HCT116 (cell line): ENCODE measurements at regions not wholly inside any gene's neighbourhood (a gene's known extent, or its start where the extent isn't known, plus 50 kb on each side); places are given as distances from the start of the nearest gene placed in this dataset.

Experiments used
- ATAC-seq: fragments of 200-7000 bp; cut with Tn5 transposase; 2 replicates; pipeline ENCODE4 v1.9.1; 2020; ENCODE audit warnings: mild to moderate bottlenecking, moderate library complexity
- BruUV-seq: library from RNA; stranded (reverse); fragments of 400-500 nt; replicated peaks from 2 replicates; lab custom pipeline; 2021; lab: Mats Ljungman, UMichigan
- CTCF ChIA-PET: fragments of 300-600 bp; sonication (Branson Sonifier 250); formaldehyde crosslinking; loops from one replicate; lab custom pipeline; 2021; ENCODE audit warnings: antibody characterized with exemption; lab: Charles Lee
- POLR2A ChIA-PET: fragments of 300-600, 350-600 bp; sonication (Branson Sonifier 250); formaldehyde crosslinking; loops from one replicate; lab custom pipeline; 2021; ENCODE audit warnings: antibody characterized with exemption; lab: Charles Lee
- RAD21 ChIA-PET, 2 experiments: fragments of 300-600 bp; sonication (Branson Sonifier 250); formaldehyde crosslinking; loops; one replicate each; lab custom pipeline; 2023; ENCODE audit warnings: low total read pairs in 2 of 2; ENCODE audit not compliant: uncharacterized antibody in 2 of 2, unreplicated experiment in 2 of 2, low non-redundant PET in 1 of 2; lab: Charles Lee
- DNase-seq: peaks from one replicate; pipeline ENCODE4 v3.0.0-alpha.2; 2010; ENCODE audit warnings: low read depth, low spot score
- H2AFZ ChIP-seq: fragments of 200-600 bp; shearing (Covaris generic), sonication (generic); 2 replicates; pipeline ENCODE4 v1.6.1; 2017; ENCODE audit warnings: low read depth, mixed run types, mixed read lengths, antibody characterized with exemption, low read length; ENCODE audit not compliant: poor library complexity, severe bottlenecking
- H3K27ac ChIP-seq: 2 replicates; pipeline ENCODE4 v1.5.1; 2012; ENCODE audit warnings: low read depth, low read length
- H3K27me3 ChIP-seq: fragments of 200-600 bp; sonication (generic); 2 replicates; pipeline ENCODE4 v1.6.1; 2016; ENCODE audit warnings: mixed run types, low read length, mixed read lengths; ENCODE audit not compliant: insufficient read depth
- H3K36me3 ChIP-seq, 2 experiments: fragments of 200-500 bp in 1 of 2; fragments of 200-600 bp in 1 of 2; sonication (Bioruptor generic) in 1 of 2; sonication (generic) in 1 of 2; 2 replicates each; pipeline versions ENCODE4 v1.5.1 to v1.6.1; 2014 to 2016; ENCODE audit warnings: low read length in 2 of 2, inconsistent platforms in 1 of 2, mixed read lengths in 1 of 2, mixed run types in 1 of 2; ENCODE audit not compliant: insufficient read depth in 2 of 2, control insufficient read depth in 1 of 2
- H3K4me1 ChIP-seq, 2 experiments: fragments of 200-600 bp in 1 of 2; sonication (generic) in 1 of 2; 2 replicates each; pipeline versions ENCODE4 v1.5.1 to v1.6.1; 2012 to 2017; ENCODE audit warnings: low read length in 2 of 2, inconsistent platforms in 1 of 2, mild to moderate bottlenecking in 1 of 2, mixed read lengths in 1 of 2, mixed run types in 1 of 2, moderate library complexity in 1 of 2; ENCODE audit not compliant: insufficient read depth in 2 of 2, control insufficient read depth in 1 of 2
- H3K4me2 ChIP-seq: fragments of 200-600 bp; sonication (generic); 2 replicates; pipeline ENCODE4 v1.6.1; 2017; ENCODE audit warnings: mixed run types, low read length, mixed read lengths
- H3K4me3 ChIP-seq, 2 experiments: fragments of 200-600 bp in 1 of 2; sonication (generic) in 1 of 2; replicated peaks in 1 of 2; 2 replicates each; pipeline ENCODE4 v1.5.1; 2011 to 2016; ENCODE audit warnings: low read length in 2 of 2, control low read depth in 1 of 2, low read depth in 1 of 2, mild to moderate bottlenecking in 1 of 2, mixed read lengths in 1 of 2, mixed run types in 1 of 2
- H3K79me2 ChIP-seq: fragments of 200-600 bp; sonication (generic); 2 replicates; pipeline ENCODE4 v1.6.1; 2017; ENCODE audit warnings: mild to moderate bottlenecking, mixed run types, low read length, moderate library complexity, mixed read lengths; ENCODE audit not compliant: insufficient read depth
- H3K9ac ChIP-seq: fragments of 200-600 bp; sonication (generic); 2 replicates; pipeline ENCODE4 v1.6.1; 2016; ENCODE audit warnings: low read length, mixed read lengths
- H3K9me2 ChIP-seq: fragments of 200-600 bp; sonication (generic), shearing (Covaris generic); 2 replicates; pipeline ENCODE4 v1.6.1; 2017; ENCODE audit warnings: mixed run types, mild to moderate bottlenecking, moderate library complexity; ENCODE audit not compliant: insufficient read depth
- H3K9me3 ChIP-seq, 2 experiments: fragments of 200-500 bp in 1 of 2; fragments of 200-600 bp in 1 of 2; sonication (Bioruptor generic) in 1 of 2; sonication (generic) in 1 of 2; 2 replicates each; pipeline ENCODE4 v1.6.1; 2014 to 2017; ENCODE audit warnings: low read length in 2 of 2, mixed read lengths in 2 of 2, inconsistent platforms in 1 of 2, low read depth in 1 of 2, mild to moderate bottlenecking in 1 of 2, mixed run types in 1 of 2, moderate library complexity in 1 of 2; ENCODE audit not compliant: control insufficient read depth in 1 of 2, insufficient read depth in 1 of 2
- H4K20me1 ChIP-seq: fragments of 200-600 bp; sonication (generic), shearing (Covaris generic); 2 replicates; pipeline ENCODE4 v1.6.1; 2017; ENCODE audit warnings: mixed run types, mild to moderate bottlenecking, moderate library complexity; ENCODE audit not compliant: insufficient read depth
- CEBPB ChIP-seq: IDR thresholded peaks from 2 replicates; pipeline ENCODE4 v1.6.1; 2012; ENCODE audit warnings: low read depth
- EGR1 ChIP-seq: IDR thresholded peaks from 2 replicates; pipeline ENCODE4 v1.6.1; 2012; ENCODE audit warnings: low read depth
- ELF1 ChIP-seq: IDR thresholded peaks from 2 replicates; pipeline ENCODE4 v1.6.1; 2012; ENCODE audit warnings: low read depth, borderline replicate concordance
- EZH2 ChIP-seq: fragments of 200-600 bp; sonication (generic); IDR thresholded peaks from 2 replicates; pipeline ENCODE4 v1.6.1; 2017; ENCODE audit warnings: antibody characterized with exemption, mixed run types
- EZH2phosphoT487 ChIP-seq: fragments of 200-600 bp; IDR thresholded peaks from 2 replicates; pipeline ENCODE4 v1.6.1; 2018; ENCODE audit warnings: antibody characterized with exemption, borderline replicate concordance
- JUND ChIP-seq: IDR thresholded peaks from 2 replicates; pipeline ENCODE4 v1.6.1; 2012
- POLR2A ChIP-seq: IDR thresholded peaks from 2 replicates; pipeline ENCODE4 v1.7.0; 2011; ENCODE audit warnings: borderline replicate concordance; ENCODE audit not compliant: insufficient read depth, insufficient read length; ENCODE audit errors: extremely low read depth
- POLR2AphosphoS5 ChIP-seq: IDR thresholded peaks from 2 replicates; pipeline ENCODE4 v1.6.1; 2011; ENCODE audit warnings: mild to moderate bottlenecking, low read depth, low read length, moderate library complexity
- RAD21 ChIP-seq: IDR thresholded peaks from 2 replicates; pipeline ENCODE4 v1.6.1; 2012; ENCODE audit warnings: low read depth, mild to moderate bottlenecking
- REST ChIP-seq: IDR thresholded peaks from 2 replicates; pipeline ENCODE4 v1.6.1; 2012; ENCODE audit warnings: low read depth
- SIN3A ChIP-seq: IDR thresholded peaks from 2 replicates; pipeline ENCODE4 v1.6.1; 2012; ENCODE audit warnings: low read depth
- SP1 ChIP-seq: IDR thresholded peaks from 2 replicates; pipeline ENCODE4 v1.6.1; 2012; ENCODE audit warnings: low read depth
- SRF ChIP-seq: IDR thresholded peaks from 2 replicates; pipeline ENCODE4 v1.6.1; 2012; ENCODE audit warnings: low read depth
- ZFX ChIP-seq: fragments of 450-650 bp; IDR thresholded peaks from 2 replicates; pipeline ENCODE4 v1.6.1; 2017
- ZNF274 ChIP-seq: fragments of 200-500 bp; sonication (Bioruptor generic); IDR thresholded peaks from 2 replicates; pipeline ENCODE4 v1.6.1; 2014; ENCODE audit warnings: mild to moderate bottlenecking, low read depth, low read length, inconsistent platforms
- intact Hi-C: fragments of 100-400 bp; cut with micrococcal nuclease; formaldehyde crosslinking; loops from 2 replicates; pipeline ENCODE4 v1.10.0; 2022
- TF ChIP-seq, protein P1 (sequence below): IDR thresholded peaks from 2 replicates; pipeline ENCODE4 v1.6.1; 2012
- TF ChIP-seq, protein P2 (sequence below): IDR thresholded peaks from 2 replicates; pipeline ENCODE4 v1.6.1; 2012
- TF ChIP-seq, protein P3 (sequence below): IDR thresholded peaks from 2 replicates; pipeline ENCODE4 v1.6.1; 2011; ENCODE audit warnings: mild to moderate bottlenecking, low read length, moderate library complexity; ENCODE audit not compliant: insufficient replicate concordance; ENCODE audit errors: extremely low read depth
- TF ChIP-seq, protein P4 (sequence below), 3 experiments: fragments of 200-600 bp in 1 of 3; sonication (generic) in 1 of 3; IDR thresholded peaks in 2 of 3; conservative IDR thresholded peaks in 1 of 3; 2 replicates each; pipeline ENCODE4 v1.5.1; 2012 to 2017; ENCODE audit warnings: low read depth in 2 of 3, low read length in 2 of 3, antibody characterized with exemption in 1 of 3, borderline replicate concordance in 1 of 3, control low read depth in 1 of 3, mild to moderate bottlenecking in 1 of 3, mixed read lengths in 1 of 3, mixed run types in 1 of 3, moderate library complexity in 1 of 3; ENCODE audit not compliant: insufficient read depth in 1 of 3

GRCh38 chr1:4421986-4422385 lies 232.4 kb upstream of the AJAP1 start:
- Histone ChIP-seq H3K79me2 (no peaks in the 10 kb centered on the region), H3K9me3 (peaks cover 0 to 4% of the 10 kb centered on the region in 2 experiments; a peak in 1 of 4 replicates), H3K4me1 (no peaks in the 10 kb centered on the region), H3K36me3 (no peaks in the 10 kb centered on the region), H3K4me3 (no peak overlapping the region), H2AFZ (no peak overlapping the region), H4K20me1 (no peaks in the 10 kb centered on the region), H3K27ac (no peak overlapping the region), H3K9ac (no peak overlapping the region), H3K4me2 (no peak overlapping the region), H3K27me3 (no peaks in the 10 kb centered on the region), H3K9me2 (no peaks in the 10 kb centered on the region)
- BruUV-seq, result no TSS peak
- no peak for ATAC-seq
- CTCF ChIA-PET, result no interaction called here
- no peak for TF ChIP-seq SIN3A
- no peak for TF ChIP-seq POLR2AphosphoS5
- TF ChIP-seq ZFX, result no peak
- no peak for TF ChIP-seq EGR1
- TF ChIP-seq JUND, result no peak
- TF ChIP-seq SRF, result no peak
- no peak for TF ChIP-seq ELF1
- TF ChIP-seq RAD21, result no peak
- TF ChIP-seq ZNF274, result no peak
- no peak for TF ChIP-seq EZH2phosphoT487
- TF ChIP-seq, protein P1, sequence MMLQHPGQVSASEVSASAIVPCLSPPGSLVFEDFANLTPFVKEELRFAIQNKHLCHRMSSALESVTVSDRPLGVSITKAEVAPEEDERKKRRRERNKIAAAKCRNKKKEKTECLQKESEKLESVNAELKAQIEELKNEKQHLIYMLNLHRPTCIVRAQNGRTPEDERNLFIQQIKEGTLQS, result no peak
- TF ChIP-seq CEBPB, result no peak
- TF ChIP-seq, protein P2, sequence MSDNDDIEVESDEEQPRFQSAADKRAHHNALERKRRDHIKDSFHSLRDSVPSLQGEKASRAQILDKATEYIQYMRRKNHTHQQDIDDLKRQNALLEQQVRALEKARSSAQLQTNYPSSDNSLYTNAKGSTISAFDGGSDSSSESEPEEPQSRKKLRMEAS, result no peak
- TF ChIP-seq, protein P3, sequence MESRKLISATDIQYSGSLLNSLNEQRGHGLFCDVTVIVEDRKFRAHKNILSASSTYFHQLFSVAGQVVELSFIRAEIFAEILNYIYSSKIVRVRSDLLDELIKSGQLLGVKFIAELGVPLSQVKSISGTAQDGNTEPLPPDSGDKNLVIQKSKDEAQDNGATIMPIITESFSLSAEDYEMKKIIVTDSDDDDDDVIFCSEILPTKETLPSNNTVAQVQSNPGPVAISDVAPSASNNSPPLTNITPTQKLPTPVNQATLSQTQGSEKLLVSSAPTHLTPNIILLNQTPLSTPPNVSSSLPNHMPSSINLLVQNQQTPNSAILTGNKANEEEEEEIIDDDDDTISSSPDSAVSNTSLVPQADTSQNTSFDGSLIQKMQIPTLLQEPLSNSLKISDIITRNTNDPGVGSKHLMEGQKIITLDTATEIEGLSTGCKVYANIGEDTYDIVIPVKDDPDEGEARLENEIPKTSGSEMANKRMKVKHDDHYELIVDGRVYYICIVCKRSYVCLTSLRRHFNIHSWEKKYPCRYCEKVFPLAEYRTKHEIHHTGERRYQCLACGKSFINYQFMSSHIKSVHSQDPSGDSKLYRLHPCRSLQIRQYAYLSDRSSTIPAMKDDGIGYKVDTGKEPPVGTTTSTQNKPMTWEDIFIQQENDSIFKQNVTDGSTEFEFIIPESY, result no peak
- TF ChIP-seq REST, result no peak
- TF ChIP-seq POLR2A, result no peak
- no peak for TF ChIP-seq EZH2
- no peak for TF ChIP-seq SP1
- TF ChIP-seq, protein P4, sequence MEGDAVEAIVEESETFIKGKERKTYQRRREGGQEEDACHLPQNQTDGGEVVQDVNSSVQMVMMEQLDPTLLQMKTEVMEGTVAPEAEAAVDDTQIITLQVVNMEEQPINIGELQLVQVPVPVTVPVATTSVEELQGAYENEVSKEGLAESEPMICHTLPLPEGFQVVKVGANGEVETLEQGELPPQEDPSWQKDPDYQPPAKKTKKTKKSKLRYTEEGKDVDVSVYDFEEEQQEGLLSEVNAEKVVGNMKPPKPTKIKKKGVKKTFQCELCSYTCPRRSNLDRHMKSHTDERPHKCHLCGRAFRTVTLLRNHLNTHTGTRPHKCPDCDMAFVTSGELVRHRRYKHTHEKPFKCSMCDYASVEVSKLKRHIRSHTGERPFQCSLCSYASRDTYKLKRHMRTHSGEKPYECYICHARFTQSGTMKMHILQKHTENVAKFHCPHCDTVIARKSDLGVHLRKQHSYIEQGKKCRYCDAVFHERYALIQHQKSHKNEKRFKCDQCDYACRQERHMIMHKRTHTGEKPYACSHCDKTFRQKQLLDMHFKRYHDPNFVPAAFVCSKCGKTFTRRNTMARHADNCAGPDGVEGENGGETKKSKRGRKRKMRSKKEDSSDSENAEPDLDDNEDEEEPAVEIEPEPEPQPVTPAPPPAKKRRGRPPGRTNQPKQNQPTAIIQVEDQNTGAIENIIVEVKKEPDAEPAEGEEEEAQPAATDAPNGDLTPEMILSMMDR (IDR thresholded peaks at IDR 0.05 in 2 of 3, conservative IDR thresholded peaks at IDR 0.05 in 1 of 3; ENCODE audit: borderline replicate concordance in 1 of 3, insufficient read depth in 1 of 3, low read depth in 2 of 3, low read length in 2 of 3), result no peak
- DNase-seq, result no peak
- intact Hi-C loops, result no loop called here
- POLR2A ChIA-PET, result no interaction called here
- RAD21 ChIA-PET, result no interaction called here
